ENCODE measurements at regions not wholly inside any gene's neighbourhood (a gene's known extent, or its start where the extent isn't known, plus 50 kb on each side); places are given as distances from the start of the nearest gene placed in this dataset.

DNA sequence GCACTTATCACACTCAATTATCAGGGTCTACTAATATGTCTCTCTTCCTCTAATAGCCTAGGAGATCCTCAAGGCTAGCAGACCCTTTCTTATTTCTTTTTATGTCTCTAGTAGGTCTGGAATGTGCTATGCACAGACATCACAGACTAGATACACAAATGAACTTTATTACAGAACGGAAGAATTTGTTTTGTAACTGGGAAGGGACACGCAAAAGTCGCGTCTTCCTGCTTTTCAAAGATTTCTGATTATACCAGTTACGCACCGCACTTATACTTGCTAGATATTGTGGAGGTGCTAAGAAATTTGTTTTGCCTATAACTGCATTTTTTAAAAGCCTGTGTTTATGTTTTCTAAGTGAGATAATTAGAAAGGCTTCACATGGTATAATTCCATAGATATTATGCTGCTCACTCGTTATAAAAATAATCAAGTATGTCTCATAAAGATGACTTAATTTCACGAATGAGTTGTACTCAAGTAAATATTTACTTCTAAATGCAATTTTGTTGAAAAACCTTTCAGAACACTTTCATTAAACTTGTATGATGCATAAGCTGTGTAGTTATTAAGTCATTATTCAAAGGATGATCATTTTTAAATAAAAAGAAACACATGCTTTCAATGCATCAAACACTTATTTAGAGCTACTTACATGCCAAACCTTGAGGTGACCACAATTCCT is 662.6 kb downstream of the ACTL7B start:
- peak in 1 of 6 donors; percentile 40 for DNase-seq (ENCODE audit: low read depth in 4 of 6, low spot score in 6 of 6)
- Histone ChIP-seq H3K27ac (ENCODE audit: low read depth, low read length) (no peak overlapping the region), H3K36me3 (ENCODE audit: control insufficient read depth, insufficient read depth, low read length) (no peaks in the 10 kb centered on the region), H3K27me3 (ENCODE audit: control insufficient read depth, insufficient read depth, low read length) (no peaks in the 10 kb centered on the region), H3K4me3 (ENCODE audit: low read depth, low read length) (no peak overlapping the region), H3K4me1 (ENCODE audit: control insufficient read depth, insufficient read depth, low read length) (no peaks in the 10 kb centered on the region), H3K9me3 (ENCODE audit: control insufficient read depth, insufficient read depth, low read length) (no peaks in the 10 kb centered on the region)
- WGBS (ENCODE audit: insufficient coverage) = 50% methylated on average over 2 of the region's 8 CpGs

DNA sequence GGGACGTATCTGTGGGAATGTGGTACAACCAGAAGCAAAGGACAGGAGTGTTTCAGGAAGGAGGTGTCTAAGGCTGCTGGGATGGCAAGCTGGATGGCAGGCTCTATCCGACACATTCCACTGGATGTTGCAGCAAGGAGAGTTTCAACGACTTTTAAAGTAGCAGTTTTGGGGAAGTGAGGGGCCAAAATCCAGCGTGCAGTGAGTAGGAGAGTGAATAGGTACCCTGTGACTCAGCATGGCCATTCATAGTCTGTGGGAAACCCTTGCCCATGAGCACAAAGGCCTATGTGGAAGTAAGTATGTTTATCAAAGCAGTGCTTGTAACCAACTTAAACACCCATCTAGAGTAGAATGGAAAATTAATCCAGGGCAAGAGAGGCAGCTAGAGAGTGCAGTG is 664.7 kb downstream of the ACTL7B start:
- Histone ChIP-seq H3K9me3 (ENCODE audit: control insufficient read depth, insufficient read depth, low read length) (no peaks in the 10 kb centered on the region), H3K4me1 (ENCODE audit: control insufficient read depth, insufficient read depth, low read length) (peaks cover 7% of the 10 kb centered on the region), H3K4me3 (ENCODE audit: low read depth, low read length) (no peak overlapping the region), H3K27me3 (ENCODE audit: control insufficient read depth, insufficient read depth, low read length) (no peaks in the 10 kb centered on the region), H3K27ac (ENCODE audit: low read depth, low read length) (no peak overlapping the region), H3K36me3 (ENCODE audit: control insufficient read depth, insufficient read depth, low read length) (no peaks in the 10 kb centered on the region)
- WGBS (ENCODE audit: insufficient coverage) = 73% methylated on average over 4 of the region's 4 CpGs
- DNase-seq (ENCODE audit: low read depth in 4 of 6, low spot score in 6 of 6) = no peak

DNA sequence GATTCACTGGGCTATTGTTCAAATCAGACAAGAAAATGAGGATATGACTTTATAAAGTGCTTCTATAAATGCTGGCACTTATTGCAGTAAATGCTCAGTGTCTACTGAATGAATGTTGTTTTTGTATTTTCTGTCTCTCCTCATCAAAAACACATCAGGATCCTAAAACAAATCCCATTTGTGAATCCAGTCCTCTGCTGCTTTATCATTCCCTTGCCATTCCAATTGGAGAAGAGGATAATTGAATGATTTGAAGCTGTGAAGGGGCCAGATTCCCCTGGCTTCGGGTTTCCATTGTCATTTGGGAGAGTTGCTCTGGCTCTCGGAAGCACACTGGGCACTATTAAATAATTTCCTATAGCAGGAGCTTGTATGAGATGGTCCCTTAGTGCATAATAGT is 666.8 kb downstream of the ACTL7B start:
- Histone ChIP-seq H3K9me3 (ENCODE audit: control insufficient read depth, insufficient read depth, low read length) (no peaks in the 10 kb centered on the region), H3K27me3 (ENCODE audit: control insufficient read depth, insufficient read depth, low read length) (no peaks in the 10 kb centered on the region), H3K4me1 (ENCODE audit: control insufficient read depth, insufficient read depth, low read length) (peaks cover 9% of the 10 kb centered on the region), H3K27ac (ENCODE audit: low read depth, low read length) (no peak overlapping the region), H3K4me3 (ENCODE audit: low read depth, low read length) (no peak overlapping the region), H3K36me3 (ENCODE audit: control insufficient read depth, insufficient read depth, low read length) (no peaks in the 10 kb centered on the region)
- DNase-seq (ENCODE audit: low read depth in 4 of 6, low spot score in 6 of 6) = peak in 1 of 6 donors; percentile 9
- no CpG with 5 or more reads among the region's 2 CpGs for WGBS (ENCODE audit: insufficient coverage)

DNA sequence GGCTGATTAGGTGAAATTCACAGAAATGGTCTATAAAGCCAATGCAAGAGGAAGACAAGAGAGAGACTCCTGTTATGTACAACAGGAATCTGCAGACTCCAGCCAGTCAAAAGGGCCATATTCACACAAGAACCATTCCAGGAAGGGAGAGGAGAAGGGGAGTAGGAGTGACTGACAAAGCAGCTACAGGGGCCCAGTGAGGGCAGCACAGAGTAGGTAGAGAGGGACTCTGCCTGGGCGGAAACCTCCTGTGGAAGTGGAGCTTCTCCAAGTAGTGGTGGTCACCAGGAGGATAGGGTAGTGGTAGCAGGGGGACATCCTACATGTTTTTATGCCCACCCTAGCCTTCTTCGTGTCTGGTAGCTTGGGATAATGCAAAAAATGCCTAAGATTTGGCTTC is 667.3 kb downstream of the ACTL7B start:
- Histone ChIP-seq H3K36me3 (ENCODE audit: control insufficient read depth, insufficient read depth, low read length) (no peaks in the 10 kb centered on the region), H3K27me3 (ENCODE audit: control insufficient read depth, insufficient read depth, low read length) (no peaks in the 10 kb centered on the region), H3K4me1 (ENCODE audit: control insufficient read depth, insufficient read depth, low read length) (peaks cover 9% of the 10 kb centered on the region), H3K9me3 (ENCODE audit: control insufficient read depth, insufficient read depth, low read length) (no peaks in the 10 kb centered on the region), H3K27ac (ENCODE audit: low read depth, low read length) (no peak overlapping the region), H3K4me3 (ENCODE audit: low read depth, low read length) (no peak overlapping the region)
- WGBS (ENCODE audit: insufficient coverage) = 89% methylated on average over 1 of the region's 2 CpGs
- no peak for DNase-seq (ENCODE audit: low read depth in 4 of 6, low spot score in 6 of 6)

DNA sequence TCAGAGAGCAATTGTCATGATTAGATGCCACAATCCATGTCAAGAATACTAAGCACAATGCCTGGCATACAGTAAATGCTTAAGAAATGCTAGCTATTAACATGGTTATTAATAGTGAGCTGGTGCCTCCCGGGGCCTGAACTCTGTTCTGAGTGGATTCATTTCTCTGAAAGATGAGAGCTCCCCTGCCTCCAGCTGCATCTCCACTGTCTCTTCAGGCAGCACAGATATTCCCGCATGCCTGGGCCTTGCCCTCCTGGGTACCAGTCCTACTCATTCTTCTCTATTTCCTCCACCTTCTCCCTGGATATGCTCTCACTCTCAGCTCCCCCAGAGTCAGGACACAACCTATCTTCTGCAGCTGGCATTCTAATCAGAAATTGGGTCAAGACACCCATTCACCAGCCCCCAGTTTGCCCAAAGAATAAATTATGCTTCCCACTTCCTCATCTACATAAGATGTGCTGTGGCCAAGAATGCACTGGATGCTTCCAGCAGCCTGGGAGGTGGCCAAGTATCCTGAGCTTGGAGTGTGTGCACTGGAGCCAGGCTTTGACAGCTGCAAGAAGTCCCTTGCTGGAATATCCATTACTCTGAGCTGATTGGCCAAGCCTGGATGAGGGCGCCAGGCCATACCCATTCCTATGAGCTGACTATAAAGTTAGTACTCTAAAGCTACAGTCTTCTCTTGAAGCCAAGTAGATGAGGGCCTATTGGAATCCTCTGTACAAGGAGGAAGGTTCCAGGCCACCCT is 669.0 kb downstream of the ACTL7B start:
- H3K4me1 ChIP-seq (ENCODE audit: control insufficient read depth, insufficient read depth, low read length) = peaks cover 9% of the 10 kb centered on the region
- no peaks in the 10 kb centered on the region for H3K27me3 ChIP-seq (ENCODE audit: control insufficient read depth, insufficient read depth, low read length)
- WGBS (ENCODE audit: insufficient coverage) = 51% methylated on average over 2 of the region's 3 CpGs
- H3K9me3 ChIP-seq (ENCODE audit: control insufficient read depth, insufficient read depth, low read length) = no peaks in the 10 kb centered on the region
- H3K4me3 ChIP-seq (ENCODE audit: low read depth, low read length) = no peak overlapping the region
- DNase-seq (ENCODE audit: low read depth in 4 of 6, low spot score in 6 of 6) = peak; percentile 22 to 88 (median 32)
- H3K27ac ChIP-seq (ENCODE audit: low read depth, low read length) = no peak overlapping the region
- no peaks in the 10 kb centered on the region for H3K36me3 ChIP-seq (ENCODE audit: control insufficient read depth, insufficient read depth, low read length)

DNA sequence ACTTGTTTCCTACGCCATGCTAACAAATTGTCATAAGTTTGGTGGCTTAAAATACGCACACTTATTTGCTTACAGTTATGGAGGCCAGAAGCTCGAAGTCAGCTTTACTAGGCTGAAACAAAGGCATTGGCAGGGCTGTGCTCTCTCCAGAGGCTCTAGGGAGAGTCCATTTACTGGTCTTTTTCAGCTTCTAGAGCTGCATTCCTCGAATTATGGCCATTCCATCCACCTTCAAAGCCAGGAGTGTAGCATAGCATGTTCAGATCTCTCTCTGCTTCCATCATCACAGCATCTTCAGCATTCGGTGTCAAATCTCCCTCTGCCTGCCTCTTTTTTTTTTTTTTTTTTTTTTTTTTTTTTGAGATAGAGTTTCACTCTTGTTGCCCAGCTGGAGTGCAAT is 670.2 kb downstream of the ACTL7B start:
- H3K9me3 ChIP-seq (ENCODE audit: control insufficient read depth, insufficient read depth, low read length) = no peaks in the 10 kb centered on the region
- no peaks in the 10 kb centered on the region for H3K36me3 ChIP-seq (ENCODE audit: control insufficient read depth, insufficient read depth, low read length)
- H3K27me3 ChIP-seq (ENCODE audit: control insufficient read depth, insufficient read depth, low read length) = no peaks in the 10 kb centered on the region
- no peak for DNase-seq (ENCODE audit: low read depth in 4 of 6, low spot score in 6 of 6)
- 93% methylated on average over 3 of the region's 5 CpGs for WGBS (ENCODE audit: insufficient coverage)
- H3K4me3 ChIP-seq (ENCODE audit: low read depth, low read length) = no peak overlapping the region
- H3K27ac ChIP-seq (ENCODE audit: low read depth, low read length) = no peak overlapping the region
- peaks cover 9% of the 10 kb centered on the region for H3K4me1 ChIP-seq (ENCODE audit: control insufficient read depth, insufficient read depth, low read length)

DNA sequence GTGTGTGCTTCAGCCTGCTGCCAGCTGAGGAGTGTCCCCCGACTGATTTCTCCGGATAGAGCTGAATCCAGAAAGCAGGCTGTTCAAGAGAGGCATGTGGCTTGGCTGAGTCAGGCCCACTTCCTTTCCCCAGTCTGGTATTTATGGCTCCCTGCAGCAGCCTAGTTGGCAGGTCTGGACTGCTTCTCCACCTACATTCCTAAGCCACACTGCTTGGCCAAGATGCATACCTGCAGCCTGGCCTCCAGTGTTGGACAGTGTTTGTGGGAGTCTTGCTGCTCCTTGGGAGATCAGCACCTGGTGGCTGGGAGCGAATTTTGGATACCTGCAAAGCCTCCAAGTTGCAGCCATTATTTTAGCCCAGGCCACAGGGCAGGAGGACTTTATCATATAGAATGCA is 670.8 kb downstream of the ACTL7B start:
- no peak for DNase-seq (ENCODE audit: low read depth in 4 of 6, low spot score in 6 of 6)
- H3K27ac ChIP-seq (ENCODE audit: low read depth, low read length) = no peak overlapping the region
- H3K4me3 ChIP-seq (ENCODE audit: low read depth, low read length) = no peak overlapping the region
- peaks cover 9% of the 10 kb centered on the region for H3K4me1 ChIP-seq (ENCODE audit: control insufficient read depth, insufficient read depth, low read length)
- WGBS (ENCODE audit: insufficient coverage) = 100% methylated on average over 3 of the region's 3 CpGs
- no peaks in the 10 kb centered on the region for H3K36me3 ChIP-seq (ENCODE audit: control insufficient read depth, insufficient read depth, low read length)
- H3K27me3 ChIP-seq (ENCODE audit: control insufficient read depth, insufficient read depth, low read length) = no peaks in the 10 kb centered on the region
- H3K9me3 ChIP-seq (ENCODE audit: control insufficient read depth, insufficient read depth, low read length) = no peaks in the 10 kb centered on the region

DNA sequence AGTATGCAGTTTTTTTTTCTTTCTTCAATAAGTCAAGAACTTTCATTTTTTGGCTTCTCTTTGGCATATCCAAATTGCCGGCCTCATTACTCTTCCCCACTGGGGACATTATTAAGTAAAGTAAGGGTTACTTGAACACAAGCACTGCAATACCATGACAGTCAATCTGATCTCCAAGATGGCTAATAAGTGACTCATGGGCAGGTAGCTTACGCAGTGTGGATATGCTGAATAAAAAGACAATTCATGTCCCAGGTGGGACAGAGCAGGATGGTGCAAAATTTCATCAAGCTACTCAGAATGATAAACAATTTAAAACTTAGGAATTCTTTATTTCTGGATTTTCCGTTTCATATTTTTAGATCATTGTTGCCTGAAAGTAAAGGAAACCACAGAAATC is 671.8 kb downstream of the ACTL7B start:
- DNase-seq (ENCODE audit: low read depth in 4 of 6, low spot score in 6 of 6) = no peak
- no peaks in the 10 kb centered on the region for H3K36me3 ChIP-seq (ENCODE audit: control insufficient read depth, insufficient read depth, low read length)
- H3K4me3 ChIP-seq (ENCODE audit: low read depth, low read length) = no peak overlapping the region
- no CpG with 5 or more reads among the region's 3 CpGs for WGBS (ENCODE audit: insufficient coverage)
- no peaks in the 10 kb centered on the region for H3K27me3 ChIP-seq (ENCODE audit: control insufficient read depth, insufficient read depth, low read length)
- H3K27ac ChIP-seq (ENCODE audit: low read depth, low read length) = no peak overlapping the region
- no peaks in the 10 kb centered on the region for H3K9me3 ChIP-seq (ENCODE audit: control insufficient read depth, insufficient read depth, low read length)
- H3K4me1 ChIP-seq (ENCODE audit: control insufficient read depth, insufficient read depth, low read length) = peaks cover 9% of the 10 kb centered on the region

DNA sequence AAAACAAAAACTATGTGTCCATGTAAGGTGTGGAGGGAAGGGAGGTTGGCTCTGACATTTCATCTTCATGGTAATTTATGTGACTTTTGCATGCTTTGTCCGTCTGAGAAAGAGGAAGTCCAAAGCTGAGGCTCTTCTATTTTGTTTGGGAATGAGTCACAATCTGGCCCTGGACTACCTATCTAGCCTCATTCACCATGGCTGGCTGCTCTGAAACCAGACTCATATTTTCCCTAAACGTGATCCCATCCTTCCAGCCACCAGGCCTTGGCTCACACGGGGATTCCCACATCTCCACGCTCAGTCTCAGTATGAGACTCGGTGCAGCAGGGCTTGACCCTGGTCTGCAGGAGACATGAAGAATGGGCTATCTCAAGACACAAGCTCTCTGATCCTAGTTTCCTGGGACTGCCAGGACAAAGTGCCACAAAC is 672.8 kb downstream of the ACTL7B start:
- no peak for DNase-seq (ENCODE audit: low read depth in 4 of 6, low spot score in 6 of 6)

DNA sequence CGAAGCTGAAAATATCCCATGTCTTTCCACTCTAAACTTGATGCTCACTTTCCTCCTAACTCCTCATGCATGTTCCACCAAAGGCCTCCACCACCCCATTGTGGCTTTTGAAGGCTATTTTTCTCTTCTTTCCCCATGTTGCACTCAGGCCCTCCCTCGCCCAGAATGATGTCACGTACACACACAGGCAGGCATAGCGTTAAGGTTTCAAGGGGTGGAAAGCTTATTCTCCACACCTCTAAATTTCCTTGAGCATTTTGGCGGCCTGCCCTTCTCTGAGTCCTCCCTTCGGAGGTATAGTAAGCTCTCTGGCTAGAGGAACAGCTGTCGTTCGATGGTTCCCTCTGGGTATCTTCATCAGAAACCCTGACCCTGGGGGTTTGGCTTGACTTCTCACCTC is 673.5 kb downstream of the ACTL7B start:
- H3K27me3 ChIP-seq (ENCODE audit: control insufficient read depth, insufficient read depth, low read length) = no peaks in the 10 kb centered on the region
- no peaks in the 10 kb centered on the region for H3K9me3 ChIP-seq (ENCODE audit: control insufficient read depth, insufficient read depth, low read length)
- 98% methylated on average over 7 of the region's 8 CpGs for WGBS (ENCODE audit: insufficient coverage)
- no peak for DNase-seq (ENCODE audit: low read depth in 4 of 6, low spot score in 6 of 6)
- H3K27ac ChIP-seq (ENCODE audit: low read depth, low read length) = no peak overlapping the region
- no peak overlapping the region for H3K4me3 ChIP-seq (ENCODE audit: low read depth, low read length)
- no peaks in the 10 kb centered on the region for H3K36me3 ChIP-seq (ENCODE audit: control insufficient read depth, insufficient read depth, low read length)
- H3K4me1 ChIP-seq (ENCODE audit: control insufficient read depth, insufficient read depth, low read length) = peaks cover 9% of the 10 kb centered on the region

More for the DNA sequence above, 672.8 kb downstream of the ACTL7B start:
- no peak overlapping the region for H3K27ac ChIP-seq (ENCODE audit: low read depth, low read length)
- peaks cover 9% of the 10 kb centered on the region for H3K4me1 ChIP-seq (ENCODE audit: control insufficient read depth, insufficient read depth, low read length)
- H3K27me3 ChIP-seq (ENCODE audit: control insufficient read depth, insufficient read depth, low read length) = no peaks in the 10 kb centered on the region
- 93% methylated on average over 5 of the region's 5 CpGs for WGBS (ENCODE audit: insufficient coverage)
- no peaks in the 10 kb centered on the region for H3K9me3 ChIP-seq (ENCODE audit: control insufficient read depth, insufficient read depth, low read length)
- H3K36me3 ChIP-seq (ENCODE audit: control insufficient read depth, insufficient read depth, low read length) = no peaks in the 10 kb centered on the region
- no peak overlapping the region for H3K4me3 ChIP-seq (ENCODE audit: low read depth, low read length)
